AG09319 (cell line): ENCODE measurements at regions not wholly inside any gene's neighbourhood (a gene's known extent, or its start where the extent isn't known, plus 50 kb on each side); places are given as distances from the start of the nearest gene placed in this dataset.
"Not testable (repeated sequence)": the region's sequence is repeated elsewhere in the genome, so short reads cannot be mapped to it uniquely, and the experiment has no call there.

Experiments used
- DNase-seq: peaks from one replicate; pipeline ENCODE4 v3.0.0-alpha.2; 2010; ENCODE audit warnings: low read depth; ENCODE audit errors: extremely low read depth
- CTCF ChIP-seq: IDR thresholded peaks from 2 replicates; pipeline ENCODE4 v1.5.1; 2011; ENCODE audit warnings: low read depth, mild to moderate bottlenecking, inconsistent platforms, low read length, moderate library complexity

- no peak for DNase-seq
- no peak for TF ChIP-seq CTCF
Observed at GRCh38 chr3:26208201-26208600, 414.4 kb upstream of the LRRC3B start.

- no peak for DNase-seq
- no peak for TF ChIP-seq CTCF
Observed at GRCh38 chr3:26229801-26230200, 392.8 kb upstream of the LRRC3B start.

GRCh38 chr3:26233374-26233773 is 389.2 kb upstream of the LRRC3B start:
- no peak for DNase-seq
- TF ChIP-seq CTCF: no peak

GRCh38 chr3:26236531-26236930 is 386.0 kb upstream of the LRRC3B start:
- no peak for TF ChIP-seq CTCF
- DNase-seq: no peak

- no peak for TF ChIP-seq CTCF
Observed at GRCh38 chr3:26237036-26237682, 385.4 kb upstream of the LRRC3B start.

GRCh38 chr3:26244586-26244985 is 378.0 kb upstream of the LRRC3B start:
- not testable (repeated sequence) for DNase-seq

More at GRCh38 chr3:26237036-26237682, 385.4 kb upstream of the LRRC3B start:
- no peak for DNase-seq

GRCh38 chr3:26245236-26245635 is 377.3 kb upstream of the LRRC3B start:
- no peak for DNase-seq
- TF ChIP-seq CTCF: no peak

GRCh38 chr3:26246901-26247300 is 375.7 kb upstream of the LRRC3B start:
- TF ChIP-seq CTCF: no peak
- no peak for DNase-seq
